WTC11 (cell line): ENCODE measurements at regions not wholly inside any gene's neighbourhood (a gene's known extent, or its start where the extent isn't known, plus 50 kb on each side); places are given as distances from the start of the nearest gene placed in this dataset.
"Not testable (repeated sequence)": the region's sequence is repeated elsewhere in the genome, so short reads cannot be mapped to it uniquely, and the experiment has no call there.

Source experiments
- ATAC-seq: fragments of 200-7000 bp; cut with Tn5 transposase; 2 replicates; pipeline ENCODE4 v1.10.0; 2021; ENCODE audit warnings: mild to moderate bottlenecking, moderate library complexity
- CTCF ChIA-PET: fragments of 300-600 bp; sonication (Branson Sonifier 250); formaldehyde crosslinking; loops from one replicate; lab custom pipeline; 2021; ENCODE audit warnings: antibody characterized with exemption; lab: Charles Lee
- POLR2A ChIA-PET: fragments of 350-600 bp; sonication (Branson Sonifier 250); formaldehyde crosslinking; loops from one replicate; lab custom pipeline; 2021; ENCODE audit warnings: antibody characterized with exemption; lab: Charles Lee
- DNase-seq: peaks from one replicate; pipeline ENCODE4 v3.0.0; 2021; ENCODE audit warnings: low spot score
- H3K27ac Mint-ChIP-seq: 2 replicates; pipeline ENCODE4 v1.8.0; 2021; ENCODE audit warnings: mixed read lengths
- H3K27me3 Mint-ChIP-seq: 2 replicates; pipeline ENCODE4 v1.8.0; 2021; ENCODE audit warnings: low read depth, mild to moderate bottlenecking, moderate library complexity, mixed read lengths
- H3K36me3 Mint-ChIP-seq: 2 replicates; pipeline ENCODE4 v1.8.0; 2021; ENCODE audit warnings: mixed read lengths
- H3K4me1 Mint-ChIP-seq: 2 replicates; pipeline ENCODE4 v1.8.0; 2022; ENCODE audit warnings: mixed read lengths
- H3K4me3 Mint-ChIP-seq: 2 replicates; pipeline ENCODE4 v1.8.0; 2021; ENCODE audit warnings: mild to moderate bottlenecking, moderate library complexity, mixed read lengths
- H3K9me3 Mint-ChIP-seq: 2 replicates; pipeline ENCODE4 v1.8.0; 2021; ENCODE audit warnings: mixed read lengths
- AR ChIP-seq: fragments of 250-450 bp; sonication (Bioruptor Pico); IDR thresholded peaks from 2 replicates; pipeline ENCODE4 v1.9.0; 2021; ENCODE audit warnings: mild to moderate bottlenecking
- CREB1 ChIP-seq: sonication (generic); formaldehyde crosslinking; IDR thresholded peaks from 2 replicates; pipeline ENCODE4 v1.8.0; 2023; ENCODE audit warnings: mild to moderate bottlenecking, missing genetic modification reagents
- E2F1 ChIP-seq: sonication (generic); formaldehyde crosslinking; IDR thresholded peaks from 2 replicates; pipeline ENCODE4 v1.8.0; 2022; ENCODE audit warnings: mild to moderate bottlenecking, missing genetic modification reagents
- EMX1 ChIP-seq: fragments of 250-450 bp; sonication (Bioruptor Pico); IDR thresholded peaks from 2 replicates; pipeline ENCODE4 v1.8.0; 2021; ENCODE audit warnings: mild to moderate bottlenecking
- ETV6 ChIP-seq: sonication (generic); formaldehyde crosslinking; IDR thresholded peaks from 2 replicates; pipeline ENCODE4 v1.8.1; 2022; ENCODE audit warnings: mild to moderate bottlenecking, missing genetic modification reagents
- FOXK1 ChIP-seq: sonication (generic); formaldehyde crosslinking; IDR thresholded peaks from 2 replicates; pipeline ENCODE4 v1.8.0; 2022; ENCODE audit warnings: mild to moderate bottlenecking, moderate library complexity, missing genetic modification reagents
- FOXP4 ChIP-seq: sonication (generic); formaldehyde crosslinking; IDR thresholded peaks from 2 replicates; pipeline ENCODE4 v1.8.0; 2022; ENCODE audit warnings: mild to moderate bottlenecking, missing genetic modification reagents
- HMGA2 ChIP-seq: fragments of 250-450 bp; sonication (Bioruptor Pico); IDR thresholded peaks from 2 replicates; pipeline ENCODE4 v1.4.0; 2021; ENCODE audit warnings: mild to moderate bottlenecking, moderate library complexity
- MYBL2 ChIP-seq: sonication (generic); formaldehyde crosslinking; IDR thresholded peaks from 2 replicates; pipeline ENCODE4 v1.8.1; 2023; ENCODE audit warnings: mild to moderate bottlenecking, moderate library complexity, missing genetic modification reagents
- NFATC4 ChIP-seq: fragments of 250-450 bp; sonication (Bioruptor Pico); IDR thresholded peaks from 2 replicates; pipeline ENCODE4 v1.9.0; 2021; ENCODE audit warnings: mild to moderate bottlenecking
- NR1H2 ChIP-seq: sonication (generic); formaldehyde crosslinking; IDR thresholded peaks from 2 replicates; pipeline ENCODE4 v1.9.0; 2021; ENCODE audit warnings: mild to moderate bottlenecking, moderate library complexity, missing genetic modification reagents
- OVOL2 ChIP-seq: fragments of 250-450 bp; sonication (Bioruptor Pico); IDR thresholded peaks from 2 replicates; pipeline ENCODE4 v1.9.0; 2021; ENCODE audit warnings: mild to moderate bottlenecking, borderline replicate concordance
- RELA ChIP-seq: sonication (generic); formaldehyde crosslinking; IDR thresholded peaks from 2 replicates; pipeline ENCODE4 v1.8.1; 2022; ENCODE audit warnings: missing genetic modification reagents, mild to moderate bottlenecking, borderline replicate concordance
- RORB ChIP-seq: fragments of 250-450 bp; sonication (Bioruptor Pico); IDR thresholded peaks from 2 replicates; pipeline ENCODE4 v1.9.0; 2021; ENCODE audit warnings: mild to moderate bottlenecking
- TEAD4 ChIP-seq: sonication (generic); formaldehyde crosslinking; IDR thresholded peaks from 2 replicates; pipeline ENCODE4 v1.8.0; 2022; ENCODE audit warnings: mild to moderate bottlenecking, missing genetic modification reagents
- ZBTB21 ChIP-seq: sonication (generic); formaldehyde crosslinking; IDR thresholded peaks from 2 replicates; pipeline ENCODE4 v1.8.1; 2023; ENCODE audit warnings: mild to moderate bottlenecking, missing genetic modification reagents, borderline replicate concordance
- ZNF138 ChIP-seq: sonication (generic); formaldehyde crosslinking; conservative IDR thresholded peaks from 2 replicates; pipeline ENCODE4 v1.8.1; 2022; ENCODE audit warnings: mild to moderate bottlenecking, moderate library complexity, missing genetic modification reagents
- ZNF219 ChIP-seq: sonication (generic); formaldehyde crosslinking; IDR thresholded peaks from 2 replicates; pipeline ENCODE4 v1.8.0; 2023; ENCODE audit warnings: missing genetic modification reagents, mild to moderate bottlenecking, borderline replicate concordance
- ZNF317 ChIP-seq: sonication (generic); formaldehyde crosslinking; IDR thresholded peaks from 2 replicates; pipeline ENCODE4 v1.8.1; 2023; ENCODE audit warnings: low read depth, mild to moderate bottlenecking, moderate library complexity, missing genetic modification reagents, borderline replicate concordance
- ZNF423 ChIP-seq: fragments of 250-450 bp; sonication (Bioruptor Pico); IDR thresholded peaks from 2 replicates; pipeline ENCODE4 v2.1.2; 2022; ENCODE audit warnings: mild to moderate bottlenecking, moderate library complexity
- ZNF512 ChIP-seq: sonication (generic); formaldehyde crosslinking; IDR thresholded peaks from 2 replicates; pipeline ENCODE4 v1.8.1; 2022; ENCODE audit warnings: missing genetic modification reagents, borderline replicate concordance
- TF ChIP-seq, protein P1 (sequence below): fragments of 250-450 bp; sonication (Bioruptor Pico); IDR thresholded peaks from 2 replicates; pipeline ENCODE4 v1.9.0; 2021; ENCODE audit warnings: mild to moderate bottlenecking

GRCh38 chrX:122972604-122973003 lies 211.5 kb upstream of the GRIA3 start (continued):
- TF ChIP-seq RORB (CRISPR knock-in tag) (no peak), NR1H2 (CRISPR knock-in tag) (no peak)

DNA sequence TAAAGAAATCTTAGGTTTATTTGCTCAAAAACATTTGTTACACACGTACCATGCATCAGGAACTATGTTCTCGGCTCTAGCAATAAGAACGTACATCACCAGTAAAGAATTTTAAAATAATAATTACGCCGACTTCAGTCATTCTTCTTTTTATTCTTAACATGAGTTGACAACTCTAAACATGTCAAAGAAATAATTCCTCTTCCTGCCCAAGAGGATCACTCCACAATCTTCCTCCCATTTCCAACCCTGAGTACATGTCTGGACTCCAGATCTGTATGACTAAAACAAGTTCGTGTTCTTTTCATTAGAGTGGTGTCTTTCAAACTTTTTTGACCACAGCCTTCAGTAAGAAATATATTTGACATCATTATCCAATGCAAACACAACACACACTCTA lies 201.6 kb upstream of the GRIA3 start:
- TF ChIP-seq ZBTB21 (CRISPR knock-in tag) (no peak), E2F1 (CRISPR knock-in tag) (no peak), TEAD4 (CRISPR knock-in tag) (no peak), FOXP4 (CRISPR knock-in tag) (no peak), NR1H2 (CRISPR knock-in tag) (no peak), ZNF219 (CRISPR knock-in tag) (no peak), ZNF512 (no peak), EMX1 (no peak), FOXK1 (CRISPR knock-in tag) (no peak), AR (CRISPR knock-in tag) (no peak), ZNF138 (CRISPR knock-in tag) (no peak)
- TF ChIP-seq, all 79 proteins: peak for 0
- ATAC-seq (no peak), DNase-seq (no peak)
- H3K9me3 Mint-ChIP-seq, result peaks cover 17% of the 10 kb centered on the region
- no peak overlapping the region for H3K27ac Mint-ChIP-seq
- POLR2A ChIA-PET, result no interaction called here
- no peaks in the 10 kb centered on the region for H3K4me1 Mint-ChIP-seq
- 0 out of 2 replicates have a peak, but pooled peaks cover 7% of the 10 kb centered on the region for H3K36me3 Mint-ChIP-seq
- CTCF ChIA-PET, result no interaction called here
- H3K27me3 Mint-ChIP-seq, result no peaks in the 10 kb centered on the region; the same call in 1 of the 2 replicates
- H3K4me3 Mint-ChIP-seq, result no peak overlapping the region

- ATAC-seq, DNase-seq, H3K27me3 Mint-ChIP-seq, H3K9me3 Mint-ChIP-seq, H3K4me1 Mint-ChIP-seq, POLR2A ChIA-PET, H3K36me3 Mint-ChIP-seq, CTCF ChIA-PET, H3K4me3 Mint-ChIP-seq, H3K27ac Mint-ChIP-seq: not testable (repeated sequence)
Measured at GRCh38 chrX:123002844-123003243, 181.2 kb upstream of the GRIA3 start.

GRCh38 chrX:123013141-123013540 lies 170.9 kb upstream of the GRIA3 start:
- POLR2A ChIA-PET, result no interaction called here
- H3K4me3 Mint-ChIP-seq, result no peak overlapping the region
- H3K36me3 Mint-ChIP-seq, result no peaks in the 10 kb centered on the region
- H3K27me3 Mint-ChIP-seq, result no peaks in the 10 kb centered on the region
- ATAC-seq, result no peak
- H3K9me3 Mint-ChIP-seq, result no peaks in the 10 kb centered on the region
- DNase-seq, result no peak
- CTCF ChIA-PET, result no interaction called here
- H3K27ac Mint-ChIP-seq, result no peak overlapping the region
- H3K4me1 Mint-ChIP-seq, result no peaks in the 10 kb centered on the region
- TF ChIP-seq, protein P1, sequence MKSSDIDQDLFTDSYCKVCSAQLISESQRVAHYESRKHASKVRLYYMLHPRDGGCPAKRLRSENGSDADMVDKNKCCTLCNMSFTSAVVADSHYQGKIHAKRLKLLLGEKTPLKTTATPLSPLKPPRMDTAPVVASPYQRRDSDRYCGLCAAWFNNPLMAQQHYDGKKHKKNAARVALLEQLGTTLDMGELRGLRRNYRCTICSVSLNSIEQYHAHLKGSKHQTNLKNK (CRISPR knock-in tag), result no peak
- TF ChIP-seq RELA (CRISPR knock-in tag), result no peak
- no peak for TF ChIP-seq NFATC4
- no peak for TF ChIP-seq HMGA2 (CRISPR knock-in tag)
- no peak for TF ChIP-seq ZNF317 (CRISPR knock-in tag)
- no peak for TF ChIP-seq MYBL2 (CRISPR knock-in tag)
- no peak for TF ChIP-seq CREB1
- no peak for TF ChIP-seq ETV6 (CRISPR knock-in tag)
- TF ChIP-seq ZNF423, result no peak
- TF ChIP-seq OVOL2 (CRISPR knock-in tag), result no peak
